Heart left ventricle (tissue), 16 donors: ENCODE measurements at regions not wholly inside any gene's neighbourhood (a gene's known extent, or its start where the extent isn't known, plus 50 kb on each side); places are given as distances from the start of the nearest gene placed in this dataset.

Experiments used
- ATAC-seq, 4 donors: fragments of 200-7000 bp; cut with Tn5 transposase; one replicate each; pipeline ENCODE4 v1.9.1; 2020 to 2022; ENCODE audit warnings: moderate library complexity in 4 of 4, mild to moderate bottlenecking in 3 of 4, moderate number of reproducible peaks in 1 of 4
- DNase-seq, 5 donors: peaks; one replicate each; pipeline ENCODE4 v3.0.0-alpha.2; 2020
- H3K27ac ChIP-seq, 12 donors: fragments of 200-600 bp; sonication (generic) in 4 of 12; one replicate each; pipeline versions ENCODE4 v1.5.0 to v1.8.0; 2016 to 2022; ENCODE audit warnings: mild to moderate bottlenecking in 2 of 12
- H3K27me3 ChIP-seq, 9 donors: fragments of 200-600 bp; sonication (generic) in 2 of 9; one replicate each; pipeline versions ENCODE4 v1.5.1 to v1.8.0; 2016 to 2022; ENCODE audit warnings: mild to moderate bottlenecking in 3 of 9
- H3K36me3 ChIP-seq, 9 donors: fragments of 200-600 bp; sonication (generic) in 2 of 9; one replicate each; pipeline versions ENCODE4 v1.5.0 to v1.8.0; 2018 to 2022; ENCODE audit warnings: mild to moderate bottlenecking in 2 of 9
- H3K4me1 ChIP-seq, 12 donors: fragments of 200-600 bp; sonication (generic) in 4 of 12; one replicate each; pipeline versions ENCODE4 v1.5.0 to v1.8.0; 2016 to 2022; ENCODE audit warnings: mild to moderate bottlenecking in 3 of 12
- H3K4me3 ChIP-seq, 12 donors: fragments of 200-600 bp; sonication (generic) in 4 of 12; one replicate each; pipeline versions ENCODE4 v1.5.0 to v1.8.0; 2017 to 2022; ENCODE audit warnings: mild to moderate bottlenecking in 9 of 12, moderate library complexity in 4 of 12
- H3K9me3 ChIP-seq, 12 donors: fragments of 200-600 bp; sonication (generic) in 4 of 12; one replicate each; pipeline versions ENCODE4 v1.5.0 to v1.8.0; 2016 to 2022; ENCODE audit warnings: mild to moderate bottlenecking in 1 of 12
- CTCF ChIP-seq, 12 donors: fragments of 200-600 bp; sonication (generic) in 4 of 12; IDR thresholded peaks; one replicate each; pipeline versions ENCODE4 v1.5.0 to v1.8.0; 2018 to 2022; ENCODE audit warnings: antibody characterized with exemption in 12 of 12, mild to moderate bottlenecking in 5 of 12
- POLR2A ChIP-seq, 2 donors: fragments of 450-650 bp; IDR thresholded peaks; one replicate each; pipeline ENCODE4 v1.6.1; 2017; ENCODE audit warnings: antibody characterized with exemption in 2 of 2, mild to moderate bottlenecking in 2 of 2, moderate library complexity in 2 of 2
- WGBS, 4 donors: extraction: QIAGEN DNeasy Blood & Tissue Kit in 2 of 4; methylation state at CpG; one replicate each; pipeline versions ENCODE4 v1.1.5 to v1.1.7; 2013 to 2018; 5-methylcytosine and 5-hydroxymethylcytosine counted together
- intact Hi-C, 10 donors: fragments of 100-400 bp; cut with DNase I; formaldehyde crosslinking; loops; one replicate each; pipeline versions ENCODE4 v1.11.1 to v1.14.2; 2022
- donor health status: ischemic (EF 13 %, LVEDD 7.1; RV severe dilation, severe dysfunction).
- donor health status: healthy with polysubstance abuse.
- donor health status: DM: no; HTN: yes; CAD: no.
- donor health status: DM: no; HTN: no; CAD: no.
- donor health status: ischemic (EF 25% LVEDD 6.9; RV normal size, moderate dysfunction).
- donor health status: ischemic (EF 25% LVEDD 5.7; RV mildly dilated, moderate dysfunction).
- donor health status: healthy.
- donor health status: DM: yes; HTN: yes; CAD: no.
- donor health status: ischemic (EF 35%, LVEDD 5.7; RV mildly dilated, moderate dysfunction).
- donor health status: nonischemic (EF 11% LVEDD 7.7; RV severe dilation, severe dysfunction).
- donor health status: DM: yes; HTN: yes; CAD: no.
- donor health status: PGD.
- donor health status: ischemic (EF 29% LVEDD 5.4; RV normal size, mild dysfunction).
- donor health status: nonischemic (EF 23%, LVEDD 6.1; RV moderate dilation, normal function).

GRCh38 chr5:56513141-56513540 lies 280.0 kb upstream of the ANKRD55 start:
- no peaks in the 10 kb centered on the region for H3K36me3 ChIP-seq
- H3K27ac ChIP-seq, result peak overlapping the region in 4 of 12 donors; percentile 1 to 63 (median 27)
- no peaks in the 10 kb centered on the region for H3K9me3 ChIP-seq
- 0% methylated on average over 1 of the region's 1 CpG for WGBS, 4 donors
- intact Hi-C loops, result no loop called here
- no peak for ATAC-seq
- peaks cover 0 to 51% (median 26%) of the 10 kb centered on the region in 12 donors for H3K4me1 ChIP-seq
- no peaks in the 10 kb centered on the region for H3K27me3 ChIP-seq
- no peak for DNase-seq
- no peak overlapping the region for H3K4me3 ChIP-seq
- no peak for TF ChIP-seq POLR2A (IDR thresholded peaks at IDR 0.05)
- no peak for TF ChIP-seq CTCF (IDR thresholded peaks at IDR 0.05)

- no peaks in the 10 kb centered on the region for H3K27me3 ChIP-seq
- H3K27ac ChIP-seq, result peak overlapping the region in 8 of 12 donors; percentile 1 to 63 (median 17)
- intact Hi-C loops, result no loop called here
- WGBS, 4 donors, result 35 to 59% (median 43%) methylated on average over 6 of the region's 6 CpGs
- H3K36me3 ChIP-seq, result no peaks in the 10 kb centered on the region
- peaks cover 0 to 48% (median 26%) of the 10 kb centered on the region in 12 donors for H3K4me1 ChIP-seq
- TF ChIP-seq POLR2A (IDR thresholded peaks at IDR 0.05) (no peak), CTCF (IDR thresholded peaks at IDR 0.05) (no peak)
- H3K4me3 ChIP-seq, result no peak overlapping the region
- DNase-seq (peak; percentile 63 to 79 (median 65)), ATAC-seq (peak; percentile 90 to 97 (median 95))
- no peaks in the 10 kb centered on the region for H3K9me3 ChIP-seq
Measured at GRCh38 chr5:56512313-56512996, 279.3 kb upstream of the ANKRD55 start.

GRCh38 chr5:56511326-56511841 lies 278.3 kb upstream of the ANKRD55 start:
- Histone ChIP-seq H3K27me3 (no peaks in the 10 kb centered on the region), H3K27ac (peak overlapping the region in 3 of 12 donors; percentile 5 to 18 (median 10)), H3K4me1 (peaks cover 0 to 37% (median 20%) of the 10 kb centered on the region in 12 donors), H3K4me3 (no peak overlapping the region), H3K9me3 (no peaks in the 10 kb centered on the region), H3K36me3 (no peaks in the 10 kb centered on the region)
- WGBS, 4 donors, result 85 to 100% (median 92%) methylated on average over 2 of the region's 2 CpGs
- intact Hi-C loops, result no loop called here
- ATAC-seq, result no peak
- no peak for DNase-seq
- TF ChIP-seq POLR2A (IDR thresholded peaks at IDR 0.05) (no peak), CTCF (IDR thresholded peaks at IDR 0.05) (no peak)

GRCh38 chr5:56508249-56508648 lies 275.1 kb upstream of the ANKRD55 start:
- H3K4me1 ChIP-seq, result peaks cover 0 to 24% (median 14%) of the 10 kb centered on the region in 12 donors
- H3K4me3 ChIP-seq, result no peak overlapping the region
- intact Hi-C loops, result no loop called here
- WGBS, 4 donors, result 86 to 97% (median 91%) methylated on average over 2 of the region's 2 CpGs
- ATAC-seq, result no peak
- no peak for DNase-seq
- H3K9me3 ChIP-seq, result peaks cover 0 to 3% (median 0%) of the 10 kb centered on the region in 12 donors
- H3K36me3 ChIP-seq, result no peaks in the 10 kb centered on the region
- TF ChIP-seq POLR2A (IDR thresholded peaks at IDR 0.05) (no peak), CTCF (IDR thresholded peaks at IDR 0.05) (no peak)
- H3K27ac ChIP-seq, result no peak overlapping the region
- no peaks in the 10 kb centered on the region for H3K27me3 ChIP-seq
